A549 (cell line): ENCODE measurements at regions not wholly inside any gene's neighbourhood (a gene's known extent, or its start where the extent isn't known, plus 50 kb on each side); places are given as distances from the start of the nearest gene placed in this dataset.

Source experiments
- ATAC-seq, 2 experiments: fragments of 200-7000 bp in 1 of 2; fragments of >200 bp in 1 of 2; cut with Nextera tagmentation in 1 of 2; cut with Tn5 transposase in 1 of 2; 3 replicates each; pipeline versions ENCODE4 v1.8.0 to v1.9.1; 2018 to 2020; ENCODE audit warnings: mild to moderate bottlenecking in 1 of 2, moderate library complexity in 1 of 2
- CTCF ChIA-PET: fragments of 300-600 bp; sonication (Branson Sonifier 250); formaldehyde crosslinking; extraction: SDS; loops from one replicate; lab custom pipeline; 2021; ENCODE audit warnings: antibody characterized with exemption, inconsistent platforms; lab: Yijun Ruan, JAX
- POLR2A ChIA-PET: fragments of 350-600 bp; formaldehyde crosslinking; extraction: SDS; loops from one replicate; lab custom pipeline; 2021; ENCODE audit warnings: antibody characterized with exemption, inconsistent platforms; lab: Yijun Ruan, JAX
- DNase-seq, 2 experiments: peaks; one replicate each; pipeline versions ENCODE4 v3.0.0 to v3.0.0-alpha.2; 2011 to 2016; ENCODE audit warnings: low read depth in 1 of 2, low spot score in 1 of 2
- FAIRE-seq: peaks from 2 replicates; lab custom pipeline; 2011; peaks lifted over from hg19 to GRCh38; lab: Jason Lieb, UNC
- H3K27ac ChIP-seq, 2 experiments: fragments of >200 bp; sonication (Bioruptor Twin); formaldehyde crosslinking; 3 replicates each; pipeline ENCODE4 v1.5.1; 2016 to 2017
- H3K4me1 ChIP-seq: fragments of >200 bp; sonication (Bioruptor Twin); formaldehyde crosslinking; 3 replicates; pipeline ENCODE4 v1.6.1; 2016
- H3K4me2 ChIP-seq: fragments of >200 bp; sonication (Bioruptor Twin); formaldehyde crosslinking; 3 replicates; pipeline ENCODE4 v1.6.1; 2016
- H3K4me3 ChIP-seq: fragments of >200 bp; sonication (Bioruptor Twin); formaldehyde crosslinking; 3 replicates; pipeline ENCODE4 v1.5.1; 2016
- H3K9me3 ChIP-seq: fragments of >200 bp; sonication (Bioruptor Twin); formaldehyde crosslinking; 3 replicates; pipeline ENCODE4 v1.6.1; 2016
- CBX2 ChIP-seq: fragments of 200-600 bp; sonication (generic); IDR thresholded peaks from 2 replicates; pipeline ENCODE4 v1.6.1; 2016; ENCODE audit warnings: low read depth, mild to moderate bottlenecking, borderline replicate concordance
- CBX8 ChIP-seq: fragments of 200-600 bp; sonication (generic); IDR thresholded peaks from 2 replicates; pipeline ENCODE4 v1.6.1; 2016
- CHD2 ChIP-seq: fragments of 150-350 bp; IDR thresholded peaks from 2 replicates; pipeline ENCODE4 v1.6.1; 2014; ENCODE audit warnings: low read length; ENCODE audit not compliant: partially characterized antibody
- ESRRA ChIP-seq: fragments of 150-350 bp; IDR thresholded peaks from 2 replicates; pipeline ENCODE4 v1.6.1; 2014; ENCODE audit warnings: mild to moderate bottlenecking, low read length, borderline replicate concordance
- HDAC2 ChIP-seq: fragments of 200-600 bp; sonication (generic); IDR thresholded peaks from 2 replicates; pipeline ENCODE4 v1.6.1; 2016
- HOXA7 ChIP-seq: fragments of 250-450 bp; sonication (Bioruptor Pico); IDR thresholded peaks from 2 replicates; pipeline ENCODE4 v1.5.0; 2020; ENCODE audit warnings: mild to moderate bottlenecking, moderate library complexity
- JUN ChIP-seq, 2 experiments: fragments of >200 bp; sonication (Bioruptor Twin); formaldehyde crosslinking; IDR thresholded peaks; 2 replicates in 1 of 2; 3 replicates in 1 of 2; pipeline ENCODE4 v1.6.1; 2016 to 2017
- JUNB ChIP-seq: fragments of >200 bp; sonication (Bioruptor Twin); formaldehyde crosslinking; IDR thresholded peaks from 2 replicates; pipeline ENCODE4 v1.6.1; 2016
- KDM1A ChIP-seq: fragments of 200-600 bp; sonication (generic); IDR thresholded peaks from 2 replicates; pipeline ENCODE4 v1.6.1; 2016; ENCODE audit warnings: low read depth, mild to moderate bottlenecking
- MAFK ChIP-seq: fragments of 450-650 bp; IDR thresholded peaks from 2 replicates; pipeline ENCODE4 v1.6.1; 2014; ENCODE audit not compliant: partially characterized antibody
- MYC ChIP-seq: IDR thresholded peaks from 2 replicates; pipeline ENCODE4 v1.6.1; 2012; ENCODE audit warnings: mild to moderate bottlenecking, inconsistent platforms, low read length, improper control_type of control experiment, borderline replicate concordance
- NFE2L2 ChIP-seq: fragments of 150-350 bp; conservative IDR thresholded peaks from 2 replicates; pipeline ENCODE4 v1.6.1; 2014; ENCODE audit warnings: low read length
- NR3C1 ChIP-seq: fragments of >200 bp; sonication (Bioruptor Twin); formaldehyde crosslinking; IDR thresholded peaks from 3 replicates; pipeline ENCODE4 v1.6.1; 2017
- RCOR1 ChIP-seq: fragments of 150-350 bp; IDR thresholded peaks from 2 replicates; pipeline ENCODE4 v1.6.1; 2014; ENCODE audit warnings: antibody characterized with exemption, low read length, low read depth
- RFX5 ChIP-seq: fragments of 450-650 bp; IDR thresholded peaks from 2 replicates; pipeline ENCODE4 v1.7.1; 2014; ENCODE audit warnings: antibody characterized with exemption, mild to moderate bottlenecking, moderate library complexity
- SREBF2 ChIP-seq: fragments of 450-650 bp; IDR thresholded peaks from 2 replicates; pipeline ENCODE4 v1.6.1; 2014; ENCODE audit warnings: mild to moderate bottlenecking, moderate library complexity
- TFCP2L1 ChIP-seq: fragments of 250-450 bp; sonication (Bioruptor Pico); IDR thresholded peaks from 2 replicates; pipeline ENCODE4 v1.5.0; 2021; ENCODE audit warnings: mild to moderate bottlenecking
- TP53 ChIP-seq: fragments of 250-450 bp; sonication (Bioruptor Pico); IDR thresholded peaks from 2 replicates; pipeline ENCODE4 v1.5.0; 2021; ENCODE audit warnings: mild to moderate bottlenecking, moderate library complexity
- ZFP36 ChIP-seq: fragments of 450-650 bp; IDR thresholded peaks from 2 replicates; pipeline ENCODE4 v1.6.1; 2014; ENCODE audit warnings: borderline replicate concordance; ENCODE audit not compliant: partially characterized antibody
- ZNF302 ChIP-seq: fragments of 250-450 bp; sonication (Bioruptor Pico); IDR thresholded peaks from 2 replicates; pipeline ENCODE4 v1.9.0; 2021; ENCODE audit warnings: inconsistent platforms, mild to moderate bottlenecking, moderate library complexity
- WGBS: methylation state at CpG from one replicate; pipeline ENCODE4 v1.1.6; 2017; ENCODE audit errors: missing lambda C conversion rate; 5-methylcytosine and 5-hydroxymethylcytosine counted together
- TF ChIP-seq, protein P1 (sequence below): fragments of >200 bp; sonication (Bioruptor Twin); formaldehyde crosslinking; IDR thresholded peaks from 3 replicates; pipeline ENCODE4 v1.5.1; 2016
- TF ChIP-seq, protein P2 (sequence below): IDR thresholded peaks from 2 replicates; pipeline ENCODE4 v1.6.1; 2012
- TF ChIP-seq, protein P3 (sequence below): fragments of 450-650 bp; IDR thresholded peaks from 2 replicates; pipeline ENCODE4 v1.6.1; 2014; ENCODE audit warnings: antibody characterized with exemption

DNA sequence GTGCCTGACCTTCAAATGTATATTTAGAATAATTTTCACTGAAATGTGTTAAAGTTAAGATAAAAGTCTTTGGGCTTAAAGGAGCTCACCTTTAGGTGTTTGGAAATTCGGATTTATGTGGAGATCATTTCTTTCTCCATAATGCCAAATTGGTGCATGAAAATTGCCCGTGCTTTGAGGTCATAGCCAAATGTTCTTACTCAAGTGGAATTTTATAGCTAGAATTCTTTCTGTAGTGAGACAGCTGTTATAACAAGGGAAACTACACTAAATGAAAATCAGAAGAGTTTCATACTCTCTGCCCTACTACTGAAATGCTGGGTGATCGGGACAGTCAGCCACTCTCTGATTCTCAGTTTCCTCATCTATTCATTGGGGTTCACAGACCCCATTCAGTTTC is 89.5 kb upstream of the DBX1 start:
- DNase-seq, result no peak
- 13% methylated on average over 3 of the region's 3 CpGs for WGBS
- Histone ChIP-seq H3K27ac (no peak overlapping the region), H3K9me3 (no peaks in the 10 kb centered on the region), H3K4me2 (no peak overlapping the region), H3K4me3 (no peak overlapping the region), H3K4me1 (no peaks in the 10 kb centered on the region)
- no peak for FAIRE-seq
- ChIA-PET POLR2A (no interaction called here), CTCF (no interaction called here)
- TF ChIP-seq, protein P1, sequence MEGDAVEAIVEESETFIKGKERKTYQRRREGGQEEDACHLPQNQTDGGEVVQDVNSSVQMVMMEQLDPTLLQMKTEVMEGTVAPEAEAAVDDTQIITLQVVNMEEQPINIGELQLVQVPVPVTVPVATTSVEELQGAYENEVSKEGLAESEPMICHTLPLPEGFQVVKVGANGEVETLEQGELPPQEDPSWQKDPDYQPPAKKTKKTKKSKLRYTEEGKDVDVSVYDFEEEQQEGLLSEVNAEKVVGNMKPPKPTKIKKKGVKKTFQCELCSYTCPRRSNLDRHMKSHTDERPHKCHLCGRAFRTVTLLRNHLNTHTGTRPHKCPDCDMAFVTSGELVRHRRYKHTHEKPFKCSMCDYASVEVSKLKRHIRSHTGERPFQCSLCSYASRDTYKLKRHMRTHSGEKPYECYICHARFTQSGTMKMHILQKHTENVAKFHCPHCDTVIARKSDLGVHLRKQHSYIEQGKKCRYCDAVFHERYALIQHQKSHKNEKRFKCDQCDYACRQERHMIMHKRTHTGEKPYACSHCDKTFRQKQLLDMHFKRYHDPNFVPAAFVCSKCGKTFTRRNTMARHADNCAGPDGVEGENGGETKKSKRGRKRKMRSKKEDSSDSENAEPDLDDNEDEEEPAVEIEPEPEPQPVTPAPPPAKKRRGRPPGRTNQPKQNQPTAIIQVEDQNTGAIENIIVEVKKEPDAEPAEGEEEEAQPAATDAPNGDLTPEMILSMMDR, result no peak
- TF ChIP-seq JUNB (no peak), JUN (IDR thresholded peaks at IDR 0.05) (no peak), TP53 (CRISPR knock-in tag) (no peak)
- no peak for ATAC-seq

DNA sequence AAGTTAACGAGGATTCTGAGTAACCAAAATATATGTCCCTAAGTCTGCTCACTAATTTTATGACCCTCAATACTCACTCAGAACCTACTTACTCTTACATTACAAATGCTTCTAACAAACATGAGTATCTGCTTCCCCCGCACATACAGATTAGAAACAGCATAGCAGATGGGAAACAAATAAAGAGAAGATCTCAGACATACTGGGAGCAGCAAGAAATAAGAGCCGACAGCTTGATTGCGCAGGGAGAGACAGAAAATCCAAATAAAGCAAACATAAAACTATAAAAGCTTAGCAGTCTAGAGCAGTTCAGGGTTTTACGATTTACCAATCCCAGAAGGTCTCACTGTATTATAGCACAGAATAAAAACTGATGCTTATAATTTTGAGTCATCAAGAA is 89.1 kb upstream of the DBX1 start:
- ChIA-PET POLR2A (no interaction called here), CTCF (no interaction called here)
- no peak for FAIRE-seq
- no peaks in the 10 kb centered on the region for H3K9me3 ChIP-seq
- H3K4me1 ChIP-seq, result no peaks in the 10 kb centered on the region
- ATAC-seq, result no peak
- no peak overlapping the region for H3K27ac ChIP-seq
- 47% methylated on average over 5 of the region's 5 CpGs for WGBS
- no peak overlapping the region for H3K4me3 ChIP-seq
- no peak overlapping the region for H3K4me2 ChIP-seq
- TF ChIP-seq RFX5, result no peak
- TF ChIP-seq ZNF302, result no peak
- TF ChIP-seq, protein P2, sequence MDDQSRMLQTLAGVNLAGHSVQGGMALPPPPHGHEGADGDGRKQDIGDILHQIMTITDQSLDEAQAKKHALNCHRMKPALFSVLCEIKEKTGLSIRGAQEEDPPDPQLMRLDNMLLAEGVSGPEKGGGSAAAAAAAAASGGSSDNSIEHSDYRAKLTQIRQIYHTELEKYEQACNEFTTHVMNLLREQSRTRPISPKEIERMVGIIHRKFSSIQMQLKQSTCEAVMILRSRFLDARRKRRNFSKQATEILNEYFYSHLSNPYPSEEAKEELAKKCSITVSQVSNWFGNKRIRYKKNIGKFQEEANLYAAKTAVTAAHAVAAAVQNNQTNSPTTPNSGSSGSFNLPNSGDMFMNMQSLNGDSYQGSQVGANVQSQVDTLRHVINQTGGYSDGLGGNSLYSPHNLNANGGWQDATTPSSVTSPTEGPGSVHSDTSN, result no peak
- no peak for TF ChIP-seq HDAC2
- DNase-seq, result no peak

DNA sequence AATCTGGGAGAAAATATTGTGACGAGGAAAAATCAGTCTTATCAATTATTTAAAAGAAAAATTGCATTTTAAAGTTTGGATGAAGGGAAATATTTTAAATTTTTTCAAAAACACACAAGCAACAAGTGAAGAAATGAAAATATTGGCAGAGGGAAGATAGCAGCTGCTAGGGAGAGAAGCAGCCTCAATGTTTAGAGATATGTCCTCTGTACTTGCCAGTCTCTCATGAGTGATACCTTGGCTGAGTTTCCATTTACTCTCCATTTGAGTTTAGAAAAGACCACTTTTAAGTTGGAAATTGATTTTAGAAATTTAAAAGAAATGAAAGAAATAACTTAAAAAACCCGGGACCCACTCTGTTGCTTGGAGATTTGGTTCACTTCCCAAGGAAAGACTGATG is 88.6 kb upstream of the DBX1 start:
- WGBS, result 2% methylated on average over 2 of the region's 2 CpGs
- no peak for ATAC-seq
- H3K27ac ChIP-seq, result no peak overlapping the region
- ChIA-PET POLR2A (no interaction called here), CTCF (interaction anchor here (1.0 kb wide), 1 partner anchor 73 kb away, joined by 3 read pairs; no protein-coding TSS in a partner anchor)
- FAIRE-seq, result no peak
- DNase-seq, result no peak
- no peaks in the 10 kb centered on the region for H3K9me3 ChIP-seq
- H3K4me3 ChIP-seq, result no peak overlapping the region
- no peak for TF ChIP-seq HDAC2
- TF ChIP-seq, protein P2, result no peak
- TF ChIP-seq, protein P1, result no peak
- no peak for TF ChIP-seq CBX8
- no peak for TF ChIP-seq SREBF2
- no peak for TF ChIP-seq ZNF302
- no peak for TF ChIP-seq MYC
- no peak for TF ChIP-seq RCOR1
- TF ChIP-seq MAFK, result no peak
- no peak for TF ChIP-seq ZFP36
- TF ChIP-seq TFCP2L1, result no peak
- TF ChIP-seq CHD2, result no peak
- TF ChIP-seq NFE2L2, result no peak
- TF ChIP-seq NR3C1, result no peak
- TF ChIP-seq, protein P3, sequence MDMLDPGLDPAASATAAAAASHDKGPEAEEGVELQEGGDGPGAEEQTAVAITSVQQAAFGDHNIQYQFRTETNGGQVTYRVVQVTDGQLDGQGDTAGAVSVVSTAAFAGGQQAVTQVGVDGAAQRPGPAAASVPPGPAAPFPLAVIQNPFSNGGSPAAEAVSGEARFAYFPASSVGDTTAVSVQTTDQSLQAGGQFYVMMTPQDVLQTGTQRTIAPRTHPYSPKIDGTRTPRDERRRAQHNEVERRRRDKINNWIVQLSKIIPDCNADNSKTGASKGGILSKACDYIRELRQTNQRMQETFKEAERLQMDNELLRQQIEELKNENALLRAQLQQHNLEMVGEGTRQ, result no peak
- no peak for TF ChIP-seq KDM1A
- no peak for TF ChIP-seq CBX2
- no peak for TF ChIP-seq ESRRA
- no peak for TF ChIP-seq HOXA7 (CRISPR knock-in tag)
- no peaks in the 10 kb centered on the region for H3K4me1 ChIP-seq
- H3K4me2 ChIP-seq, result no peak overlapping the region
